PC-3 (cell line): ENCODE measurements at regions not wholly inside any gene's neighbourhood (a gene's known extent, or its start where the extent isn't known, plus 50 kb on each side); places are given as distances from the start of the nearest gene placed in this dataset.

Source experiments
- EZH2 ChIP-seq: fragments of 300-600 bp; sonication (generic); IDR thresholded peaks from one replicate; pipeline ENCODE4 v1.6.1; 2017; ENCODE audit warnings: antibody characterized with exemption, mild to moderate bottlenecking, low read length; ENCODE audit not compliant: unreplicated experiment
- EZH2phosphoT487 ChIP-seq: fragments of 300-600 bp; sonication (generic); IDR thresholded peaks from 2 replicates; pipeline ENCODE4 v1.6.1; 2018; ENCODE audit warnings: mild to moderate bottlenecking, antibody characterized with exemption, low read length, borderline replicate concordance
- TF ChIP-seq, protein P1 (sequence below): fragments of 300-600 bp; sonication (generic); conservative IDR thresholded peaks from 2 replicates; pipeline ENCODE4 v1.5.1; 2017; ENCODE audit warnings: antibody characterized with exemption, low read depth, mild to moderate bottlenecking, low read length

DNA sequence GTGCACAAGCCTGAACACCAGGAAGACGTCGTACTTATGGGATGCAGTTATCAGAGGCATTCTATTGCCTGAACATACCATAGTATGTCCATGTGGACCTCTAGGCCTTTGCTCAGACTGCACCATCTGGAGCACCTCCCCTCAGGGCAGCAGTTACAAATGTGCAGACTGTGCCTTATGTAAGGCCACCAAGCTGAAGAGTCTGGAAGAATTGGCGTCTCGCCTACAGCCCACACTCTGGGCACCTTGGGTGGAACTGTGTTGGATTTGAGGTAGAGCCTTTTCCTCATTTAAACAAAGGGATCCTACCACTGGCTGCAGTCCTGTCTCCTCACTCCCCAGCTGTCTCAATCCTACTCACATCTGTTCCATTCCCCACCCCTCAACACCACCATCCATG, 204.3 kb upstream of the FRMD6 start:
- TF ChIP-seq, protein P1, sequence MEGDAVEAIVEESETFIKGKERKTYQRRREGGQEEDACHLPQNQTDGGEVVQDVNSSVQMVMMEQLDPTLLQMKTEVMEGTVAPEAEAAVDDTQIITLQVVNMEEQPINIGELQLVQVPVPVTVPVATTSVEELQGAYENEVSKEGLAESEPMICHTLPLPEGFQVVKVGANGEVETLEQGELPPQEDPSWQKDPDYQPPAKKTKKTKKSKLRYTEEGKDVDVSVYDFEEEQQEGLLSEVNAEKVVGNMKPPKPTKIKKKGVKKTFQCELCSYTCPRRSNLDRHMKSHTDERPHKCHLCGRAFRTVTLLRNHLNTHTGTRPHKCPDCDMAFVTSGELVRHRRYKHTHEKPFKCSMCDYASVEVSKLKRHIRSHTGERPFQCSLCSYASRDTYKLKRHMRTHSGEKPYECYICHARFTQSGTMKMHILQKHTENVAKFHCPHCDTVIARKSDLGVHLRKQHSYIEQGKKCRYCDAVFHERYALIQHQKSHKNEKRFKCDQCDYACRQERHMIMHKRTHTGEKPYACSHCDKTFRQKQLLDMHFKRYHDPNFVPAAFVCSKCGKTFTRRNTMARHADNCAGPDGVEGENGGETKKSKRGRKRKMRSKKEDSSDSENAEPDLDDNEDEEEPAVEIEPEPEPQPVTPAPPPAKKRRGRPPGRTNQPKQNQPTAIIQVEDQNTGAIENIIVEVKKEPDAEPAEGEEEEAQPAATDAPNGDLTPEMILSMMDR: no peak
- TF ChIP-seq EZH2 (no peak), EZH2phosphoT487 (no peak)
